Osteocyte (in vitro differentiated cells): ENCODE measurements at regions not wholly inside any gene's neighbourhood (a gene's known extent, or its start where the extent isn't known, plus 50 kb on each side); places are given as distances from the start of the nearest gene placed in this dataset.
"Not testable (repeated sequence)": the region's sequence is repeated elsewhere in the genome, so short reads cannot be mapped to it uniquely, and the experiment has no call there.

Experiments used
- DNase-seq: peaks from one replicate; pipeline ENCODE4 v3.0.0; 2021; ENCODE audit warnings: mixed read lengths; ENCODE audit not compliant: unreplicated experiment; ENCODE audit errors: extremely low spot score
- H3K27ac Mint-ChIP-seq: one replicate; pipeline ENCODE4 v1.8.0; 2021; ENCODE audit warnings: mild to moderate bottlenecking, mixed read lengths; ENCODE audit not compliant: unreplicated experiment
- H3K27me3 Mint-ChIP-seq: one replicate; pipeline ENCODE4 v1.8.0; 2021; ENCODE audit warnings: mixed read lengths; ENCODE audit not compliant: unreplicated experiment
- H3K36me3 Mint-ChIP-seq: one replicate; pipeline ENCODE4 v1.8.0; 2021; ENCODE audit warnings: mixed read lengths; ENCODE audit not compliant: unreplicated experiment
- H3K4me1 Mint-ChIP-seq: one replicate; pipeline ENCODE4 v1.8.0; 2021; ENCODE audit warnings: mixed read lengths; ENCODE audit not compliant: unreplicated experiment
- H3K4me3 Mint-ChIP-seq: one replicate; pipeline ENCODE4 v1.8.0; 2021; ENCODE audit warnings: mild to moderate bottlenecking, moderate library complexity, mixed read lengths; ENCODE audit not compliant: unreplicated experiment
- H3K9me3 Mint-ChIP-seq: one replicate; pipeline ENCODE4 v1.8.0; 2021; ENCODE audit warnings: mixed read lengths; ENCODE audit not compliant: unreplicated experiment
- CTCF ChIP-seq: fragments of 200-600 bp; sonication (generic); IDR thresholded peaks from 2 replicates; pipeline ENCODE4 v1.5.0; 2021; ENCODE audit warnings: antibody characterized with exemption, mild to moderate bottlenecking, moderate library complexity

- no peak for DNase-seq
- H3K27ac Mint-ChIP-seq, result no peak overlapping the region
- no peak overlapping the region for H3K4me3 Mint-ChIP-seq
- no peaks in the 10 kb centered on the region for H3K27me3 Mint-ChIP-seq
- peaks cover 1% of the 10 kb centered on the region for H3K4me1 Mint-ChIP-seq
- H3K36me3 Mint-ChIP-seq, result no peaks in the 10 kb centered on the region
- H3K9me3 Mint-ChIP-seq, result no peaks in the 10 kb centered on the region
- TF ChIP-seq CTCF, result no peak
These were observed 1090.6 kb downstream of the SUCLG1 start for GRCh38 chr2:83368461-83368860.

GRCh38 chr2:83365476-83365875 lies 1093.6 kb downstream of the SUCLG1 start:
- H3K4me3 Mint-ChIP-seq, result no peak overlapping the region
- no peaks in the 10 kb centered on the region for H3K9me3 Mint-ChIP-seq
- no peaks in the 10 kb centered on the region for H3K27me3 Mint-ChIP-seq
- H3K4me1 Mint-ChIP-seq, result peaks cover 1% of the 10 kb centered on the region
- no peak for DNase-seq
- H3K36me3 Mint-ChIP-seq, result no peaks in the 10 kb centered on the region
- H3K27ac Mint-ChIP-seq, result no peak overlapping the region
- no peak for TF ChIP-seq CTCF

GRCh38 chr2:83364264-83364663 lies 1094.8 kb downstream of the SUCLG1 start:
- Mint-ChIP-seq H3K4me3 (no peak overlapping the region), H3K27ac (no peak overlapping the region), H3K9me3 (no peaks in the 10 kb centered on the region), H3K36me3 (no peaks in the 10 kb centered on the region), H3K4me1 (peaks cover 1% of the 10 kb centered on the region), H3K27me3 (no peaks in the 10 kb centered on the region)
- no peak for DNase-seq
- no peak for TF ChIP-seq CTCF

- DNase-seq, H3K4me3 Mint-ChIP-seq, H3K27ac Mint-ChIP-seq, H3K36me3 Mint-ChIP-seq, H3K27me3 Mint-ChIP-seq, H3K9me3 Mint-ChIP-seq, H3K4me1 Mint-ChIP-seq: not testable (repeated sequence)
These were observed 1095.9 kb downstream of the SUCLG1 start for GRCh38 chr2:83363138-83363537.

GRCh38 chr2:83359336-83359735 lies 1099.7 kb downstream of the SUCLG1 start:
- peaks cover under 1% of the 10 kb centered on the region for H3K4me1 Mint-ChIP-seq
- H3K27me3 Mint-ChIP-seq, result no peaks in the 10 kb centered on the region
- no peak overlapping the region for H3K4me3 Mint-ChIP-seq

More at GRCh38 chr2:83359336-83359735, 1099.7 kb downstream of the SUCLG1 start:
- no peak for TF ChIP-seq CTCF
- DNase-seq, result no peak
- no peaks in the 10 kb centered on the region for H3K9me3 Mint-ChIP-seq
- H3K36me3 Mint-ChIP-seq, result no peaks in the 10 kb centered on the region
- H3K27ac Mint-ChIP-seq, result no peak overlapping the region
